ENCODE measurements at regions not wholly inside any gene's neighbourhood (a gene's known extent, or its start where the extent isn't known, plus 50 kb on each side); places are given as distances from the start of the nearest gene placed in this dataset.
"Not testable (repeated sequence)": the region's sequence is repeated elsewhere in the genome, so short reads cannot be mapped to it uniquely, and the experiment has no call there.

- H3K36me3 Mint-ChIP-seq: no peaks in the 10 kb centered on the region
- H3K27ac Mint-ChIP-seq: no peak overlapping the region
- H3K4me1 Mint-ChIP-seq: no peaks in the 10 kb centered on the region
- ATAC-seq (no peak), DNase-seq (ENCODE audit: low spot score in 2 of 2) (no peak)
- no peak overlapping the region for H3K4me3 Mint-ChIP-seq
- H3K9me3 Mint-ChIP-seq: peaks cover 17% of the 10 kb centered on the region
These were observed 124.7 kb upstream of the IRX2 start for GRCh38 chr5:2876183-2876582.

DNA sequence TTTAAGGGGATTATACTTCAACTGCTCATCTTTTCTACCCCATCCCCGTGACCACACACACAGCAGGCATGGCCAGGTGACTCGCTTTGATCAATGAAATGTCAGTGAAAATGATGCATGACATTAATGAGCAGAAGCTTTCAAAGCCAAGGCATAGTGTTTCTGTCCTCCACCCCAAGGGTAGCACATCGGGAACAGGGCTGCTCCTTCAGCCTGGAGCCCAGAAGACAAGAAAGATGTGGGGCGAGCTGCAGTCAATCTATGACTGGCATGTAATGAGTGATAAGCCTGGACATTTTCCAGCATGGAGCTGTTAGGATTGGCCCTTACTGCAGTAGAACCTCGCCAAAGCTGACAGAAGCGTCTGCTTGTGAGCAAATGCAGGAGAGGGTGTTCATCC, 122.6 kb upstream of the IRX2 start:
- ATAC-seq: no peak
- Mint-ChIP-seq H3K9me3 (peaks cover 15% of the 10 kb centered on the region), H3K4me1 (no peaks in the 10 kb centered on the region), H3K36me3 (no peaks in the 10 kb centered on the region), H3K27ac (no peak overlapping the region), H3K4me3 (no peak overlapping the region)
- DNase-seq (ENCODE audit: low spot score in 2 of 2): peak in 1 of 2 donors; percentile 10

DNA sequence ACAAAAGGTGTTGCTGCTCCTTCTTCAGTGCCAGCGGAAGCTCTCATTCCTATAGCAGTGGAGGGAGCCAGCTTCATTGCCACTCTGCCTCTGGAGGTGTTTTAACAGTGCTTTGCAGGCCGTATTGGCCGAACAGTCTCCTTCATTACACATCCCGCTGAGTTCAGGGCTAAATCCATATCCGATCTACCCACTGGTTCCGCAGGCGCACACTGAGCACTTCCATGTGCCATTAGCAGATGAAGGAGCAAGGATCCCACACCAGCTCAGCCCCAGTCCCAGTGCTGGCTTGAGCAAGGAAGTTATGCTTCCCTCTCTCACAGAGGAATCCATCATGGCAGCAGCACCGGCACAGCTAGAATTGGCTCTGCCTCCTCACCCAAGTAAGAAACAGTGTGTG, 121.2 kb upstream of the IRX2 start:
- Mint-ChIP-seq H3K9me3 (peaks cover 10% of the 10 kb centered on the region), H3K4me1 (no peaks in the 10 kb centered on the region), H3K36me3 (no peaks in the 10 kb centered on the region), H3K4me3 (no peak overlapping the region), H3K27ac (no peak overlapping the region)
- no peak for ATAC-seq
- peak in 1 of 2 donors; percentile 1 for DNase-seq (ENCODE audit: low spot score in 2 of 2)

DNA sequence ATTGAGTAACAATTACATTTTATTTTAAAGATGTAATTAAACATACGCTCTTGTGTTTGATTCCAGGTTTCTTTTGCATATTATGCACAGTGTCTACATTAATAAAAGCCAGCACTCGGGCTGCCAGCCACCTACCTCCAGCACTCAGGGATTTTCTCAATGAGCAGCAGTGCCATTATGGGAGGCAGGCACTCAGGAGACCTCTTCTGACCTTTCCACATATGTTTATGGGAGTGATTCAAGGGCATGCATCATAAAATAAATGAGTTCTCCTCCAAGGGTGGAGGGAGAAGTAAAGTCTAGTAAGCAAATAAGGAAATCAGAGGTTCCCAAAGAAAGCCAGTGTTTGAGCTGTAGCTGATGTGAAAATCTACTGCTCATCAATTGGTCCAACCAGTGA, 119.8 kb upstream of the IRX2 start:
- no peak overlapping the region for H3K27ac Mint-ChIP-seq
- no peak overlapping the region for H3K4me3 Mint-ChIP-seq
- no peak for ATAC-seq
- DNase-seq (ENCODE audit: low spot score in 2 of 2): peak in 1 of 2 donors; percentile 3
- H3K36me3 Mint-ChIP-seq: no peaks in the 10 kb centered on the region
- peaks cover 10% of the 10 kb centered on the region for H3K9me3 Mint-ChIP-seq
- H3K4me1 Mint-ChIP-seq: no peaks in the 10 kb centered on the region

GRCh38 chr5:2869471-2869870, 118.0 kb upstream of the IRX2 start:
- Mint-ChIP-seq H3K9me3 (peaks cover 10% of the 10 kb centered on the region), H3K4me3 (no peak overlapping the region), H3K27ac (no peak overlapping the region), H3K4me1 (no peaks in the 10 kb centered on the region), H3K36me3 (no peaks in the 10 kb centered on the region)
- ATAC-seq: no peak
- DNase-seq (ENCODE audit: low spot score in 2 of 2): no peak

GRCh38 chr5:2867373-2867933, 116.0 kb upstream of the IRX2 start:
- Mint-ChIP-seq H3K4me3 (no peak overlapping the region), H3K4me1 (no peaks in the 10 kb centered on the region)
- ATAC-seq: no peak

GRCh38 chr5:2866662-2867372, 115.3 kb upstream of the IRX2 start:
- Mint-ChIP-seq H3K27ac (no peak overlapping the region), H3K4me3 (no peak overlapping the region), H3K36me3 (no peaks in the 10 kb centered on the region), H3K9me3 (peaks cover 10% of the 10 kb centered on the region), H3K4me1 (no peaks in the 10 kb centered on the region)
- DNase-seq (ENCODE audit: low spot score in 2 of 2) (no peak), ATAC-seq (no peak)

More at GRCh38 chr5:2867373-2867933, 116.0 kb upstream of the IRX2 start:
- no peaks in the 10 kb centered on the region for H3K36me3 Mint-ChIP-seq
- H3K9me3 Mint-ChIP-seq: peaks cover 10% of the 10 kb centered on the region
- no peak for DNase-seq (ENCODE audit: low spot score in 2 of 2)
- H3K27ac Mint-ChIP-seq: no peak overlapping the region

DNA sequence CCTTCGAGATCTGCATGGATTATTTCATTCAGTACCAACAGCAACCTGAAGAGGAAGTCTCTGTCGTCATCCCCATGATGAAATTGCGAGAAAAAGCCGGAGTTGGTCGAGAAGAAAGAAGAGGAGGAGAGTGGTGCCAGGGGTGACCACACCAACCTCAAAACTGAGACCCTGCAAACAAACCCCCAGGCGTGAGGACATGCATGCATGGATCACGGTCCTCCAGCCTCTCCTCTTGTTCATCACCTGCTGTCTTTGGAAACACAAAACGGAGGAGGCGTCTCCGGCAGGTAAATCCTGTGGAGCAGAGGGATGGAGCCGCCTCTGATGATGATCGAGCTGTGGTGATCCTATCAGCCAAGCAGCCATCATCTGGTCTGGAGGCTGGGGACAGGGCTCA, 114.4 kb upstream of the IRX2 start:
- peaks cover 10% of the 10 kb centered on the region for H3K9me3 Mint-ChIP-seq
- H3K36me3 Mint-ChIP-seq: no peaks in the 10 kb centered on the region
- DNase-seq (ENCODE audit: low spot score in 2 of 2): no peak
- no peaks in the 10 kb centered on the region for H3K4me1 Mint-ChIP-seq
- H3K27ac Mint-ChIP-seq: no peak overlapping the region
- H3K4me3 Mint-ChIP-seq: no peak overlapping the region
- no peak for ATAC-seq

GRCh38 chr5:2864515-2865105, 113.1 kb upstream of the IRX2 start:
- ATAC-seq: no peak
- Mint-ChIP-seq H3K4me1 (no peaks in the 10 kb centered on the region), H3K27ac (no peak overlapping the region), H3K36me3 (no peaks in the 10 kb centered on the region), H3K4me3 (no peak overlapping the region), H3K9me3 (peaks cover 6% of the 10 kb centered on the region)
- no peak for DNase-seq (ENCODE audit: low spot score in 2 of 2)

- ATAC-seq: no peak
- Mint-ChIP-seq H3K9me3 (peaks cover 3% of the 10 kb centered on the region), H3K4me1 (no peaks in the 10 kb centered on the region)
These were observed 112.4 kb upstream of the IRX2 start for GRCh38 chr5:2863675-2864433.

GRCh38 chr5:2863133-2863532, 111.7 kb upstream of the IRX2 start:
- H3K4me1 Mint-ChIP-seq: no peaks in the 10 kb centered on the region
- DNase-seq (ENCODE audit: low spot score in 2 of 2) (no peak), ATAC-seq (no peak)
- no peaks in the 10 kb centered on the region for H3K36me3 Mint-ChIP-seq
- no peak overlapping the region for H3K27ac Mint-ChIP-seq
- peaks cover 3% of the 10 kb centered on the region for H3K9me3 Mint-ChIP-seq
- no peak overlapping the region for H3K4me3 Mint-ChIP-seq

More at GRCh38 chr5:2863675-2864433, 112.4 kb upstream of the IRX2 start:
- no peak overlapping the region for H3K4me3 Mint-ChIP-seq
- no peak overlapping the region for H3K27ac Mint-ChIP-seq
- DNase-seq (ENCODE audit: low spot score in 2 of 2): no peak
- no peaks in the 10 kb centered on the region for H3K36me3 Mint-ChIP-seq

DNA sequence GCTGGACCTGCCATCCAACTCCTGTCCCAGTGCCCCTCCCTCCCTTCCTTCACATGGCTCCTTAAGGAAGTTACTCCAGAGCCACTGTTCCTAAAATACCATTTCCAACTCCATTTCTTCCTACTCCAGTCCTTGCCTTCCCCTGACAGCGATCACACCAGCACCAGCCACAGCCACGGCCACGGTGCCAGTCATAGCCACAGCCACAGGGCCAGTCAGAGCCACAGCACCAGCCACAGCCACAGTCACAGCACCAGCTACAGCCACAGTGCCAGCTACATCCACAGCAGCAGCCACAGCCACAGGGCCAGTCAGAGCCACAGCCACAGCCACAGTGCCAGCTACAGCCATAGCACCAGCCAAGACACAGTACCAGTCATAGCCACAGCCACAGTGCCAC, 110.7 kb upstream of the IRX2 start:
- H3K27ac Mint-ChIP-seq: not testable (repeated sequence)

DNA sequence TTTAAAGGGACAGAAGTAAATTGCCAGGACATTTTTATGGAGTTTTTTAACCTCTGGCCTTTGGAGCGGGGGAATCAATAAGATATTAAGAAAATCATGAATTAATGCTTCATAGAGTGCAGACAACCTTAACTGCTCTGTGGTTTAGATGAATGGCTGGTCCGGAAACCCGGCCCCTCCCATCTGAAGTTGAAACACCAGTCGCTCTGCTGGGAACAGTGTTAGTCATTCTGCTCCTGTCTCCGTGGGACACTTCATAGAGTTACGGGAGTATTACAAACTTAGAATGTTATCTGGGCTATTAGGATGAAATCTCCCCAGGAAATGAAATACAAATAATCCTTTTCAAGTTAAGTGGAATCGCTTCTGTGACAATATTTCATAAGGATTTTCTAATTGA, 110.1 kb upstream of the IRX2 start:
- Mint-ChIP-seq H3K9me3 (no peaks in the 10 kb centered on the region), H3K36me3 (no peaks in the 10 kb centered on the region), H3K4me1 (no peaks in the 10 kb centered on the region), H3K4me3 (no peak overlapping the region), H3K27ac (no peak overlapping the region)
- no peak for DNase-seq (ENCODE audit: low spot score in 2 of 2)
- no peak for ATAC-seq

More for the DNA sequence above, 110.7 kb upstream of the IRX2 start:
- ATAC-seq; DNase-seq (ENCODE audit: low spot score in 2 of 2); H3K9me3 Mint-ChIP-seq; H3K4me3 Mint-ChIP-seq; H3K36me3 Mint-ChIP-seq; H3K4me1 Mint-ChIP-seq: not testable (repeated sequence)

GRCh38 chr5:2860101-2860500, 108.6 kb upstream of the IRX2 start:
- no peaks in the 10 kb centered on the region for H3K4me1 Mint-ChIP-seq
- no peak overlapping the region for H3K27ac Mint-ChIP-seq
- ATAC-seq (no peak), DNase-seq (ENCODE audit: low spot score in 2 of 2) (no peak)
- H3K36me3 Mint-ChIP-seq: no peaks in the 10 kb centered on the region
- H3K4me3 Mint-ChIP-seq: no peak overlapping the region
- H3K9me3 Mint-ChIP-seq: peaks cover 3% of the 10 kb centered on the region

DNA sequence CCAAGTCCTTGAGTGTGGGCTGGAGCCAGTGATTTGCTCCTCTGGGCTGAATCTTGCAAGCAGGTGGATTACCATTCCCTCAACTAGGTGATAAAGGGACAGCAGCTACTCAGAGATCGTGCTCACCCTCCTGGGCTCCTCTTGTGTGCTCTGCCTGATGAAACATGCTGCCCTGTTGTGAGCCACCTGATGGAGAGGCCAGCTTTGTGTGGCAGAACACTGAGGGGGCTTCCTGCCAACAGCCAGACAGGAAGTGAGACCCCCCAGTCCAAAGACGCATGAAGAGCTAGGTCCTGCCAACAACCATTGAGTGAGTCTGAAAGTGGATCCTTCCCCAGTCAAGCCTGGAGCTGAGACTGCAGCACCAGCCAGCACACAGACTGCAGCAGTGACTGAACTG, 106.4 kb upstream of the IRX2 start:
- peaks cover 8% of the 10 kb centered on the region for H3K9me3 Mint-ChIP-seq
- DNase-seq (ENCODE audit: low spot score in 2 of 2) (no peak), ATAC-seq (no peak)

More for the DNA sequence above, 106.4 kb upstream of the IRX2 start:
- H3K4me1 Mint-ChIP-seq: no peaks in the 10 kb centered on the region
- no peaks in the 10 kb centered on the region for H3K36me3 Mint-ChIP-seq
- H3K27ac Mint-ChIP-seq: no peak overlapping the region
- H3K4me3 Mint-ChIP-seq: no peak overlapping the region
